SK-N-MC (cell line): ENCODE measurements at regions not wholly inside any gene's neighbourhood (a gene's known extent, or its start where the extent isn't known, plus 50 kb on each side); places are given as distances from the start of the nearest gene placed in this dataset.

ENCODE experiments used
- EZH2 ChIP-seq: fragments of 200-600 bp; sonication (generic); IDR thresholded peaks from one replicate; pipeline ENCODE4 v1.6.1; 2017; ENCODE audit warnings: antibody characterized with exemption
- FOXP2 ChIP-seq: optimal IDR thresholded peaks from 2 replicates; pipeline ENCODE3; 2011; ENCODE audit warnings: mild to moderate bottlenecking, moderate library complexity; ENCODE audit not compliant: insufficient read depth; ENCODE audit errors: extremely low read length, control extremely low read depth

DNA sequence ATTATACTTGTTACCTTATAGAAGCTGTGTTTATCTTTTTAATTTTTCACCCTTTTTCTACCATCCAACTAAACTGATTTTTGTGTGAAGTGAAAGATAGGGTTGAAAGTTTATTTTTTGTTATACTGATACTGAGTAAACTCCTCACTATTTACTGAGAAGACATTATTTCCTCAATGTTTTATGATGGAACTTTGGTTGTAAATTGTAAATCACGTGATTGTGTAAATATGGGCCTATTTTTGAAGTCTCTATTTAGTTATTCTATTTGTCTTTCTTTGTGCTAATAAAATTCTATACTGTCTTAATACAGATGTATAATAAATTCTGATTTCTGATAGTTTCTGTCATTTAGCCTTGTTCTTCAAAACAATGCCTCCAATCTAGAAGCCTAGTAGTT is 697.2 kb upstream of the SLC8A1 start:
- TF ChIP-seq EZH2 (no peak), FOXP2 (no peak)
